Activated gamma-delta T cell treated with anti-CD3 and anti-CD28 coated beads, Interleukin-2, amount 50 U/mL, for 16 hours (primary cell): ENCODE measurements at regions not wholly inside any gene's neighbourhood (a gene's known extent, or its start where the extent isn't known, plus 50 kb on each side); places are given as distances from the start of the nearest gene placed in this dataset.

Experiments used
- DNase-seq: peaks from one replicate; pipeline ENCODE4 v3.0.0-alpha.2; 2020; ENCODE audit warnings: low read depth

DNA sequence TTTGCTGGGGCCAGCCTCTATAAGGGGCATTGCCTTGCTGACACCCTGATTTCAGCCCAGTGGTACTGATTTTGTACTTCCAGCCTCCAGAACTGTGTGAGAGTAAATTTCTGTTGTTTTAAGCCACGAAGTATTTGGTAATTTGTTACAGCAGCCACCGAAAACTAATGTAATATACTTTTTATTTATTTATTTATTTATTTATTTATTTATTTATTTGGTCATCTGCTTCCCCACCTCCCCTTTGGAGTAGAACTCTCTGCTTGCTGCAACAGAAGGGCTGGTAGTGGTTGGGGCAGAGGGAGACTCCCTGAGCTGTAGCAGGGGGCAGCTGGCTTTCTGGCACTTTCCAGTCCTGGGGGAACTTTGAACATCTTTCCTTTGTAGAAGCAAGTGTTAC lies 128.4 kb upstream of the RAG2 start:
- no peak for DNase-seq

DNA sequence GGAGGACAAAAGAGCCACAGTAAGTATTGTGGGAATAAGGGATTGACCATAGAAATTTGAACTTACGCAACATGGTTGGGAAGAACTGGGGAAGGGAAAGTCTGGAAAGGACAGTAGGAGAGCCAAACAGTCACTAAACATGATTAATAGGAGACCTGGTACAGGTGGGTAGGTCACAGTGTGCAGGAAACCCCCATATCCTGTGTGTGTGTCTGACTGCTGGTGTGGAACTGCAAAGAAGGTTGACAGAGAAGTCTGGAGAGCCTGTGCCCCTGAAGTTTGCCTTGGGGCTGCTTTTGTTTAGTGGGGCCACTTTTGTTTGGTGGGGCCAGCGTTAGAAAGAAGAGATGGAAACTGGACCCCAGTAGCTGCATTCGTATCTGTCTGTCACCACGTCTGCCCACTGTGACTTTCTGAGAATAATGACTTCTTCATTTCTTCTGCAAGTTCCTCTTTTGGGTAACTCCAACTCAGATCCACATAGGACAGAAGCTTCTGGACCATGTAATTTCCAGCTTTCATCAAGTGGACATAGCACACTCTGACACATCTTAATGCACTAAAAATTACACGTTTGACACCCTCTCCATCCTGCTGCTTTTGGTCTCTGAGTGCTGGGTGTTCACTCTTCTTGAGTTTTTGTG lies 126.8 kb upstream of the RAG2 start:
- DNase-seq: no peak

DNA sequence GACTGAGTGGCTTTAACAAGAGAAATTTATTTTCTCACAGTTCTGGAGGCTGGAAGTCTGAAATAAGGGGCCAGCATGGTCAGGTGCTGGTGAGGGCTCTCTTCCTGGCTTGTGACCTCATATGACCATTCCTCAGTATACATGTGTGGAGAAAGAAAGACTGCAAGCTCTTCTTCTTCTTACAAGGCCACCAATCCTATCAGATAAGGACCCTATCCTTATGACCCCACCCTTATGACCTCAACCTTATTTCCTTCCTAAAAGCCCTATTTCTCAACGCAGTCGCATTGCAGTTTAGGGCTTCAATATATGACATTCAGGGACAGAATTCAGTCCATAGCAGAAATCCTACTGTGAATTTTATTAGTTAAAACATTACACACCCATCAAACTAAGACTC lies 124.4 kb upstream of the RAG2 start:
- no peak for DNase-seq

DNA sequence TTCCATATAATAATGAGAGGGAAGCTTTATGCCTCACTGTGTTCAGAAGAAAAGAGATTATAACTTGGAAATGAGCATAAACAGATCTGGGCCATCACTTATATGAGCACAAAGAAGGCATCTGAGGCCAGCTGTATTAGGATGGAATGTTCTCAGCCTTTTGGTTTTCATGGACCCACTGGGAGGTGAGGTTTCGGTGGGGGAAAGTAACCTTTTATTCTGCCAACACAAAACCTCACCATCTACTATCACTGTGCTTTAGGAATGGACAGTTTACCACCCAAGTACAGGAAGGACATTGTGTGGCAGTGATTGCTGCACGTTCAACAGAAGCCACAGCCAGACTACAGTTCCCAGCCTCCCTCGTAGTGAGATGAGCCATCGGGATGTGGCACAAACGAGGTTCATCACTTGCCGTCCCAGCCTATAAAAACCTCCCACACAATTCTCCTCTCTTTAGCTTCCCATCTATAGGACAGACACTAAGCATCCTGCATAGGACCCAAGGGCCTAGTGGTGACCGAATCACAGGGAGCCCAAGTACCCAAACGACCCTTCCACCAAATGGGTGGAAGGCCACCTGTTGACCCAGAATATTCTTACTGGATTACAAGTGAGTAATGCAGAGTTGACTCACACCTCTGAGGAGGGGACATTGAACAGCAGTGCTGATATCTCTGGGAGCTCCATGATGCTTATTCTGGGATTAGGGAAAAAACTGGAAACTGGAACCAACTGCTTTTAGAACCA lies 121.5 kb upstream of the RAG2 start:
- DNase-seq: no peak

DNA sequence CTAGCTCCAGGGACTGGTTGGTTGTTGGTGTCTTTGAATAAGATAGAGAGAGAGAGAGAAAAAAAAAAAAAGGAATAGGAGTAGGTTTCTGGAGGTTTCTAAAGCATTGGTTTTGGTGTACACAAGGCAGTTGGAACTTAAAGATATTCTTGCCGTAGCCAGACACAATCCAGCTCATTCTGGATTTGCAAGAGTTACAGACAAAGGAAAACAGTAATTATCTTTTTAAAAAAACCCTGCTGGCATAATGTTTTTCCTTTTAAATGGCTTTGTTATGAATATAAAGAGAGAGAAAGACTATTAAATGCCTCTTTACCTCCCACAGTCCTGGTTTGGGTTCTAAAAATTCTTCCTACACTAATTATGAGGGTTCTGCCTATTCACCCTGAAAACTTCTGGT lies 120.4 kb upstream of the RAG2 start:
- no peak for DNase-seq

DNA sequence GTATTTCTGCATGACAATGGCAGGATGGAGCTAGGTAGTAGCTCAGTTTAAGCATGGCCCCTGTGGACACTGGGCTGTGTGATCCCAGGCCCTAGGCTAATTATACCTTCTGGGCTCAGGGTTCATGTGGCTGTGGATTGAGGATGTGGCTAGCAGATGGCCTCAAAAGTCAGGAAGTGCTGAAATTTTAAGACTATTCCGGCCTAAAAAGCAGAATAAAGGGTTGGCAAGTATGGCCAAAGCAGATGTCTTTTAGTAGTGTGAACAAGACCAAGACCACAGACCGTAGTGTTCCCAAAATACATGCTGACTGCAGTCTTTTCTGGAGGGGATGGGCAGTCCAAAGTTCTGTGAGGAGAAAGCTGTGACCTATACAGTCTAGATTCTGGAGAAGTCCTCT lies 115.7 kb upstream of the RAG2 start:
- no peak for DNase-seq

DNA sequence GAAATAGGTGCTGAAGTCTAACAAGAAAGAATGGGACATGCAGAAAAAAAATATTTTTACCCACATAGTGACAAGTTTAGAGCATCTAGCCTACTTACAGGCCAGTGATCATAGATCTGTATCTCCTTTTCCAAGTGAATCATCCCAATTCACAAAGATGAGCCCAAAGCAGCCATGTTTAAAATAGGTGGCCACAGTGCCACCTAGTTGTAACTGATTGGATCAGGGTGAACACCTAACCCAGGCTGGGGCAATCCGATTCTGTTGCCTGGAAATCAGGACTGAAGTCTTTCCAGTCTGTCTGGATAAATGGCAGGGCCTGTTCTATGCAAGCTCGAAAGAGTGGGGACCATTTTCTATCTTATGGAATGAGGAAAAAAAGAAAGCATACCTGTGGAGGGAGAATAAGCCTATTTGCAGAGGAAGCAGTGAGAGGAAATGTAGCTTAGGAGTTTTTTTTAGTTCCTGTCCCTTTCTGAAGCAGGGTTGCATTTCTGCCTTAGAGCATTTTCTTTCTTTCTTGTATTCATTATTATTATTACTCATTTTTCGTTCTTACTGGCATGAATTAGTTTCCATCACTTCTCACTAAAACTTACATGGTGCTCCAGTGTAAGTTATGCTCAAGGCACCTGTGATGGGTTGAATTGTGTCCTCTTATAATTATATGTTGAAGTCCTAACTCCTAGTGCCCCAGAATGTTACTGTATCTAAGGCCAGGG lies 113.2 kb upstream of the RAG2 start:
- no peak for DNase-seq
